Hepatocyte (in vitro differentiated cells): ENCODE measurements at regions not wholly inside any gene's neighbourhood (a gene's known extent, or its start where the extent isn't known, plus 50 kb on each side); places are given as distances from the start of the nearest gene placed in this dataset.

Experiments
- DNase-seq: peaks from one replicate; pipeline ENCODE4 v3.0.0-alpha.2; 2016; ENCODE audit warnings: low spot score
- H2AFZ ChIP-seq: fragments of 200-600 bp; sonication (generic); 2 replicates; pipeline ENCODE4 v1.6.0; 2016; ENCODE audit warnings: antibody characterized with exemption, mild to moderate bottlenecking
- H3K27ac ChIP-seq: fragments of 200-600 bp; sonication (generic); 2 replicates; pipeline ENCODE4 v1.5.1; 2016; ENCODE audit warnings: mild to moderate bottlenecking
- H3K27me3 ChIP-seq: fragments of 200-600 bp; sonication (generic); 2 replicates; pipeline ENCODE4 v1.6.1; 2016
- H3K36me3 ChIP-seq: fragments of 200-600 bp; sonication (generic); replicated peaks from 2 replicates; pipeline ENCODE4 v1.5.1; 2016; ENCODE audit warnings: low read depth; ENCODE audit not compliant: insufficient read depth
- H3K4me1 ChIP-seq: fragments of 200-600 bp; sonication (generic); 2 replicates; pipeline ENCODE4 v1.5.1; 2016; ENCODE audit warnings: mild to moderate bottlenecking, moderate library complexity; ENCODE audit not compliant: insufficient read depth
- H3K4me2 ChIP-seq: fragments of 200-600 bp; sonication (generic); 2 replicates; pipeline ENCODE4 v1.6.0; 2016
- H3K4me3 ChIP-seq: fragments of 200-600 bp; sonication (generic); 2 replicates; pipeline ENCODE4 v1.5.1; 2016; ENCODE audit warnings: mild to moderate bottlenecking
- H3K79me2 ChIP-seq: fragments of 200-600 bp; sonication (generic); 2 replicates; pipeline ENCODE4 v1.6.0; 2017; ENCODE audit warnings: mild to moderate bottlenecking
- H3K9me2 ChIP-seq: fragments of 200-600 bp; sonication (generic); replicated peaks from 2 replicates; pipeline ENCODE4 v1.6.0; 2017; ENCODE audit warnings: mild to moderate bottlenecking; ENCODE audit not compliant: insufficient read depth
- H3K9me3 ChIP-seq: fragments of 200-600 bp; sonication (generic); 2 replicates; pipeline ENCODE4 v1.5.1; 2016; ENCODE audit warnings: low read depth, mild to moderate bottlenecking
- H4K20me1 ChIP-seq: fragments of 200-600 bp; sonication (generic); 2 replicates; pipeline ENCODE4 v1.6.0; 2016; ENCODE audit warnings: mild to moderate bottlenecking; ENCODE audit not compliant: insufficient read depth, poor library complexity, severe bottlenecking
- CTCF ChIP-seq: fragments of 200-600 bp; sonication (generic); IDR thresholded peaks from 2 replicates; pipeline ENCODE4 v1.5.1; 2016; ENCODE audit warnings: antibody characterized with exemption, mild to moderate bottlenecking; ENCODE audit not compliant: poor library complexity
- EZH2 ChIP-seq: fragments of 200-600 bp; sonication (generic); IDR thresholded peaks from 2 replicates; pipeline ENCODE4 v1.6.1; 2016; ENCODE audit warnings: antibody characterized with exemption, mild to moderate bottlenecking, borderline replicate concordance
- EZH2phosphoT487 ChIP-seq: fragments of 200-600 bp; sonication (generic); IDR thresholded peaks from one replicate; pipeline ENCODE4 v1.6.1; 2018; ENCODE audit warnings: antibody characterized with exemption, mild to moderate bottlenecking, low read depth, moderate library complexity; ENCODE audit not compliant: unreplicated experiment, severe bottlenecking
- WGBS: methylation state at CpG from one replicate; pipeline ENCODE4 v1.1.6; 2016; ENCODE audit warnings: low lambda C conversion rate; ENCODE audit errors: missing lambda C conversion rate; 5-methylcytosine and 5-hydroxymethylcytosine counted together

- Histone ChIP-seq H3K27ac (no peak overlapping the region), H3K9me3 (no peaks in the 10 kb centered on the region), H3K36me3 (no peaks in the 10 kb centered on the region), H3K79me2 (no peaks in the 10 kb centered on the region), H3K4me1 (no peaks in the 10 kb centered on the region), H3K4me2 (no peak overlapping the region), H3K9me2 (no peaks in the 10 kb centered on the region), H3K4me3 (no peak overlapping the region), H2AFZ (no peak overlapping the region), H4K20me1 (no peaks in the 10 kb centered on the region), H3K27me3 (no peaks in the 10 kb centered on the region)
- no peak for DNase-seq
- WGBS: 89% methylated on average over 1 of the region's 1 CpG
- TF ChIP-seq EZH2: no peak
- no peak for TF ChIP-seq EZH2phosphoT487
- no peak for TF ChIP-seq CTCF
Observed at GRCh38 chr21:16642353-16642752, 870.5 kb upstream of the CXADR start.

GRCh38 chr21:16644685-16645084 lies 868.2 kb upstream of the CXADR start:
- Histone ChIP-seq H2AFZ (no peak overlapping the region), H3K4me2 (no peak overlapping the region), H3K36me3 (no peaks in the 10 kb centered on the region), H3K27ac (no peak overlapping the region), H3K9me3 (no peaks in the 10 kb centered on the region), H3K79me2 (no peaks in the 10 kb centered on the region), H3K4me3 (no peak overlapping the region), H4K20me1 (no peaks in the 10 kb centered on the region), H3K4me1 (no peaks in the 10 kb centered on the region), H3K9me2 (no peaks in the 10 kb centered on the region), H3K27me3 (no peaks in the 10 kb centered on the region)
- no peak for DNase-seq
- TF ChIP-seq EZH2phosphoT487: no peak
- TF ChIP-seq EZH2: no peak
- no peak for TF ChIP-seq CTCF
- WGBS: 91% methylated on average over 3 of the region's 3 CpGs

GRCh38 chr21:16650714-16651366 lies 862.0 kb upstream of the CXADR start:
- no peaks in the 10 kb centered on the region for H3K27me3 ChIP-seq
- H3K36me3 ChIP-seq: no peaks in the 10 kb centered on the region
- no peak for DNase-seq
- H2AFZ ChIP-seq: no peak overlapping the region
- WGBS: 71% methylated on average over 7 of the region's 7 CpGs
- no peak overlapping the region for H3K4me3 ChIP-seq
- no peaks in the 10 kb centered on the region for H3K9me3 ChIP-seq
- H3K4me1 ChIP-seq: no peaks in the 10 kb centered on the region
- H3K79me2 ChIP-seq: no peaks in the 10 kb centered on the region
- H3K4me2 ChIP-seq: no peak overlapping the region
- no peaks in the 10 kb centered on the region for H3K9me2 ChIP-seq
- no peaks in the 10 kb centered on the region for H4K20me1 ChIP-seq
- TF ChIP-seq CTCF: no peak
- TF ChIP-seq EZH2: no peak
- TF ChIP-seq EZH2phosphoT487: no peak
- no peak overlapping the region for H3K27ac ChIP-seq

GRCh38 chr21:16651956-16652355 lies 860.9 kb upstream of the CXADR start:
- Histone ChIP-seq H3K9me2 (no peaks in the 10 kb centered on the region), H2AFZ (no peak overlapping the region), H3K4me2 (no peak overlapping the region), H3K9me3 (no peaks in the 10 kb centered on the region), H3K36me3 (no peaks in the 10 kb centered on the region), H3K4me3 (no peak overlapping the region), H3K4me1 (no peaks in the 10 kb centered on the region), H4K20me1 (no peaks in the 10 kb centered on the region), H3K79me2 (no peaks in the 10 kb centered on the region), H3K27ac (no peak overlapping the region), H3K27me3 (no peaks in the 10 kb centered on the region)
- 92% methylated on average over 3 of the region's 3 CpGs for WGBS
- no peak for DNase-seq
- TF ChIP-seq CTCF (no peak), EZH2phosphoT487 (no peak), EZH2 (no peak)
